GM23338 (cell line): ENCODE measurements at regions not wholly inside any gene's neighbourhood (a gene's known extent, or its start where the extent isn't known, plus 50 kb on each side); places are given as distances from the start of the nearest gene placed in this dataset.

Experiments
- ATAC-seq: fragments of 200-7000 bp; cut with Tn5 transposase; 3 replicates; pipeline ENCODE4 v1.9.1; 2020
- DNase-seq: peaks from one replicate; pipeline ENCODE4 v3.0.0-alpha.2; 2015; ENCODE audit warnings: low spot score
- H2AFZ ChIP-seq: fragments of 200-600 bp; sonication (generic); 2 replicates; pipeline ENCODE4 v1.8.0; 2016; ENCODE audit warnings: antibody characterized with exemption, mild to moderate bottlenecking, moderate library complexity
- H3F3A ChIP-seq: fragments of 200-600 bp; sonication (generic); replicated peaks from 2 replicates; pipeline ENCODE4 v1.8.0; 2017; ENCODE audit warnings: antibody characterized with exemption, mixed run types, low read depth
- H3K27ac ChIP-seq: fragments of 200-600 bp; sonication (generic); 2 replicates; pipeline ENCODE4 v1.6.1; 2016; ENCODE audit warnings: low read depth
- H3K27me3 ChIP-seq: fragments of 200-600 bp; sonication (generic); 2 replicates; pipeline ENCODE4 v1.8.0; 2016; ENCODE audit warnings: mild to moderate bottlenecking, mixed run types, moderate library complexity; ENCODE audit not compliant: insufficient read depth
- H3K36me3 ChIP-seq: fragments of 200-600 bp; sonication (generic); 2 replicates; pipeline ENCODE4 v1.8.0; 2016; ENCODE audit warnings: mild to moderate bottlenecking; ENCODE audit not compliant: insufficient read depth
- H3K4me1 ChIP-seq: fragments of 200-600 bp; sonication (generic); 2 replicates; pipeline ENCODE4 v1.8.0; 2016; ENCODE audit warnings: mild to moderate bottlenecking, moderate library complexity; ENCODE audit not compliant: insufficient read depth
- H3K4me2 ChIP-seq: fragments of 200-600 bp; sonication (generic); 2 replicates; pipeline ENCODE4 v1.7.1; 2017; ENCODE audit warnings: mixed run types
- H3K4me3 ChIP-seq: fragments of 200-600 bp; sonication (generic); 2 replicates; pipeline ENCODE4 v1.6.1; 2016; ENCODE audit warnings: mixed run types
- H3K79me2 ChIP-seq: fragments of 200-600 bp; sonication (generic); replicated peaks from 2 replicates; pipeline ENCODE4 v1.8.0; 2017; ENCODE audit warnings: mild to moderate bottlenecking; ENCODE audit not compliant: insufficient read depth
- H3K9me2 ChIP-seq: fragments of 200-600 bp; sonication (generic); 2 replicates; pipeline ENCODE4 v1.8.0; 2017; ENCODE audit not compliant: insufficient read depth
- H4K20me1 ChIP-seq: fragments of 200-600 bp; sonication (generic); replicated peaks from 2 replicates; pipeline ENCODE4 v1.8.0; 2017; ENCODE audit warnings: mild to moderate bottlenecking; ENCODE audit not compliant: insufficient read depth
- H3K27ac Mint-ChIP-seq: 2 replicates; pipeline ENCODE4 v1.8.0; 2020; ENCODE audit warnings: inconsistent platforms, mild to moderate bottlenecking, moderate library complexity, mixed read lengths
- H3K27me3 Mint-ChIP-seq: 3 replicates; pipeline ENCODE4 v1.8.0; 2022; ENCODE audit warnings: low read depth, mild to moderate bottlenecking, moderate library complexity, mixed read lengths, inconsistent platforms; ENCODE audit not compliant: insufficient read depth, poor library complexity
- H3K36me3 Mint-ChIP-seq: 3 replicates; pipeline ENCODE4 v1.8.0; 2021; ENCODE audit warnings: low read depth, mild to moderate bottlenecking, inconsistent platforms, moderate library complexity, mixed read lengths
- H3K4me1 Mint-ChIP-seq: 3 replicates; pipeline ENCODE4 v1.8.0; 2020; ENCODE audit warnings: mild to moderate bottlenecking, inconsistent platforms, mixed read lengths
- H3K4me3 Mint-ChIP-seq: 3 replicates; pipeline ENCODE4 v1.8.0; 2021; ENCODE audit warnings: moderate library complexity, mild to moderate bottlenecking, inconsistent platforms, mixed read lengths
- H3K9me3 Mint-ChIP-seq: 3 replicates; pipeline ENCODE4 v1.8.0; 2020; ENCODE audit warnings: moderate library complexity, mild to moderate bottlenecking, inconsistent platforms, mixed read lengths
- CREB1 ChIP-seq: fragments of 250-450 bp; sonication (Bioruptor Pico); IDR thresholded peaks from 2 replicates; pipeline ENCODE4 v1.5.0; 2020; ENCODE audit warnings: low read depth, mild to moderate bottlenecking, moderate library complexity
- ETS1 ChIP-seq: IDR thresholded peaks from 2 replicates; pipeline ENCODE4 v1.6.1; 2016; ENCODE audit warnings: antibody characterized with exemption
- EZH2 ChIP-seq: fragments of 200-600 bp; sonication (generic); IDR thresholded peaks from one replicate; pipeline ENCODE4 v1.8.0; 2017; ENCODE audit warnings: antibody characterized with exemption, mild to moderate bottlenecking, low read depth; ENCODE audit not compliant: unreplicated experiment
- EZH2phosphoT487 ChIP-seq: fragments of 200-600 bp; sonication (generic); IDR thresholded peaks from one replicate; pipeline ENCODE4 v1.8.1; 2018; ENCODE audit warnings: antibody characterized with exemption; ENCODE audit not compliant: unreplicated experiment
- NANOG ChIP-seq: IDR thresholded peaks from 2 replicates; pipeline ENCODE4 v1.6.1; 2016; ENCODE audit warnings: antibody characterized with exemption, borderline replicate concordance
- POLR2AphosphoS5 ChIP-seq: IDR thresholded peaks from 2 replicates; pipeline ENCODE4 v1.6.1; 2016; ENCODE audit warnings: antibody characterized with exemption, low read depth
- STAT1 ChIP-seq: IDR thresholded peaks from one replicate; pipeline ENCODE4 v1.6.1; 2016; ENCODE audit warnings: antibody characterized with exemption; ENCODE audit not compliant: unreplicated experiment
- ZNF114 ChIP-seq: fragments of 250-450 bp; sonication (Bioruptor Pico); IDR thresholded peaks from 2 replicates; pipeline ENCODE4 v1.5.0; 2020; ENCODE audit warnings: mild to moderate bottlenecking, moderate library complexity
- ZNF331 ChIP-seq: fragments of 250-450 bp; sonication (Bioruptor Pico); IDR thresholded peaks from 2 replicates; pipeline ENCODE4 v1.5.0; 2020; ENCODE audit warnings: low read depth, mild to moderate bottlenecking, moderate library complexity
- TF ChIP-seq, protein P1 (sequence below): IDR thresholded peaks from one replicate; pipeline ENCODE4 v1.6.1; 2018; ENCODE audit warnings: antibody characterized with exemption; ENCODE audit not compliant: unreplicated experiment
- TF ChIP-seq, protein P2 (sequence below), 2 experiments: fragments of 200-600 bp in 1 of 2; sonication (generic) in 1 of 2; conservative IDR thresholded peaks; 2 replicates each; pipeline versions ENCODE4 v1.5.1 to v1.6.1; 2016 to 2017; ENCODE audit warnings: antibody characterized with exemption in 2 of 2, low read depth in 2 of 2, mild to moderate bottlenecking in 2 of 2, moderate library complexity in 1 of 2

DNA sequence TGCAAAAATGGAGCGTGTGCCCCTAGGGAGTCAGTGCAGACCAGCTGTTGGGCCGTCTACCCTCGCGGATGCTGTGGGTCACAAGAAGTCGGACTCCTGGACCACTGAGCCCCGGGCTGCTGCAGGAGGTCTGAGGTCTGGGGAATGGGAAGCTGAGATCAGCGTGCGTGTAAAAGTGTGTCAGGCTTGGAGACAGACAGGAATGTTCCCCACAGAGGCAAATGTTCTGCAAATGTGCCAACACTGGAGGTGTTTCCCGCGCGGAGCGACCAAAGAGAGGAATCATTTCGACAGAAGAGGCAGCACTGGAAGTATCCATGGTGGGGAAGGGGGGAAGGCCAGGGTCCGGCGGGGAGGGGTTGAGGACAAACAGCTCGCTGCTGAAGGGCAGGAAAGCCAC lies 643.8 kb upstream of the MGMT start:
- H3K9me3 Mint-ChIP-seq: no peaks in the 10 kb centered on the region
- Histone ChIP-seq H3K9me2 (peaks cover under 1% of the 10 kb centered on the region; the same call in 1 of the 2 replicates), H3K4me1 (no peaks in the 10 kb centered on the region), H4K20me1 (no peaks in the 10 kb centered on the region), H2AFZ (no peak overlapping the region), H3K27me3 (no peaks in the 10 kb centered on the region), H3F3A (no peaks in the 10 kb centered on the region), H3K36me3 (no peaks in the 10 kb centered on the region), H3K27ac (no peak overlapping the region), H3K4me3 (no peak overlapping the region), H3K79me2 (no peaks in the 10 kb centered on the region), H3K4me2 (no peak overlapping the region)
- TF ChIP-seq ZNF331 (CRISPR knock-in tag): no peak
- TF ChIP-seq EZH2phosphoT487: no peak
- TF ChIP-seq EZH2: no peak
- TF ChIP-seq, protein P1, sequence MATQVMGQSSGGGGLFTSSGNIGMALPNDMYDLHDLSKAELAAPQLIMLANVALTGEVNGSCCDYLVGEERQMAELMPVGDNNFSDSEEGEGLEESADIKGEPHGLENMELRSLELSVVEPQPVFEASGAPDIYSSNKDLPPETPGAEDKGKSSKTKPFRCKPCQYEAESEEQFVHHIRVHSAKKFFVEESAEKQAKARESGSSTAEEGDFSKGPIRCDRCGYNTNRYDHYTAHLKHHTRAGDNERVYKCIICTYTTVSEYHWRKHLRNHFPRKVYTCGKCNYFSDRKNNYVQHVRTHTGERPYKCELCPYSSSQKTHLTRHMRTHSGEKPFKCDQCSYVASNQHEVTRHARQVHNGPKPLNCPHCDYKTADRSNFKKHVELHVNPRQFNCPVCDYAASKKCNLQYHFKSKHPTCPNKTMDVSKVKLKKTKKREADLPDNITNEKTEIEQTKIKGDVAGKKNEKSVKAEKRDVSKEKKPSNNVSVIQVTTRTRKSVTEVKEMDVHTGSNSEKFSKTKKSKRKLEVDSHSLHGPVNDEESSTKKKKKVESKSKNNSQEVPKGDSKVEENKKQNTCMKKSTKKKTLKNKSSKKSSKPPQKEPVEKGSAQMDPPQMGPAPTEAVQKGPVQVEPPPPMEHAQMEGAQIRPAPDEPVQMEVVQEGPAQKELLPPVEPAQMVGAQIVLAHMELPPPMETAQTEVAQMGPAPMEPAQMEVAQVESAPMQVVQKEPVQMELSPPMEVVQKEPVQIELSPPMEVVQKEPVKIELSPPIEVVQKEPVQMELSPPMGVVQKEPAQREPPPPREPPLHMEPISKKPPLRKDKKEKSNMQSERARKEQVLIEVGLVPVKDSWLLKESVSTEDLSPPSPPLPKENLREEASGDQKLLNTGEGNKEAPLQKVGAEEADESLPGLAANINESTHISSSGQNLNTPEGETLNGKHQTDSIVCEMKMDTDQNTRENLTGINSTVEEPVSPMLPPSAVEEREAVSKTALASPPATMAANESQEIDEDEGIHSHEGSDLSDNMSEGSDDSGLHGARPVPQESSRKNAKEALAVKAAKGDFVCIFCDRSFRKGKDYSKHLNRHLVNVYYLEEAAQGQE: no peak
- TF ChIP-seq STAT1: no peak
- no peak for TF ChIP-seq CREB1 (CRISPR knock-in tag)
- TF ChIP-seq, protein P2, sequence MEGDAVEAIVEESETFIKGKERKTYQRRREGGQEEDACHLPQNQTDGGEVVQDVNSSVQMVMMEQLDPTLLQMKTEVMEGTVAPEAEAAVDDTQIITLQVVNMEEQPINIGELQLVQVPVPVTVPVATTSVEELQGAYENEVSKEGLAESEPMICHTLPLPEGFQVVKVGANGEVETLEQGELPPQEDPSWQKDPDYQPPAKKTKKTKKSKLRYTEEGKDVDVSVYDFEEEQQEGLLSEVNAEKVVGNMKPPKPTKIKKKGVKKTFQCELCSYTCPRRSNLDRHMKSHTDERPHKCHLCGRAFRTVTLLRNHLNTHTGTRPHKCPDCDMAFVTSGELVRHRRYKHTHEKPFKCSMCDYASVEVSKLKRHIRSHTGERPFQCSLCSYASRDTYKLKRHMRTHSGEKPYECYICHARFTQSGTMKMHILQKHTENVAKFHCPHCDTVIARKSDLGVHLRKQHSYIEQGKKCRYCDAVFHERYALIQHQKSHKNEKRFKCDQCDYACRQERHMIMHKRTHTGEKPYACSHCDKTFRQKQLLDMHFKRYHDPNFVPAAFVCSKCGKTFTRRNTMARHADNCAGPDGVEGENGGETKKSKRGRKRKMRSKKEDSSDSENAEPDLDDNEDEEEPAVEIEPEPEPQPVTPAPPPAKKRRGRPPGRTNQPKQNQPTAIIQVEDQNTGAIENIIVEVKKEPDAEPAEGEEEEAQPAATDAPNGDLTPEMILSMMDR (conservative IDR thresholded peaks at IDR 0.05; ENCODE audit: low read depth in 2 of 2): no peak
- TF ChIP-seq ZNF114 (CRISPR knock-in tag): no peak
- no peak for TF ChIP-seq POLR2AphosphoS5
- no peak overlapping the region for H3K27ac Mint-ChIP-seq
- H3K4me1 Mint-ChIP-seq: no peaks in the 10 kb centered on the region
- DNase-seq (no peak), ATAC-seq (no peak)
- H3K4me3 Mint-ChIP-seq: no peak overlapping the region
- peaks cover 4% of the 10 kb centered on the region for H3K27me3 Mint-ChIP-seq
- H3K36me3 Mint-ChIP-seq: no peaks in the 10 kb centered on the region

GRCh38 chr10:128825626-128826025 lies 641.4 kb upstream of the MGMT start:
- H3K4me2 ChIP-seq: no peak overlapping the region
- ATAC-seq: no peak
- H3K4me1 ChIP-seq: no peaks in the 10 kb centered on the region
- H3K36me3 ChIP-seq: no peaks in the 10 kb centered on the region
- no peak overlapping the region; the same call in 1 of the 2 replicates for H2AFZ ChIP-seq
- Mint-ChIP-seq H3K36me3 (no peaks in the 10 kb centered on the region), H3K4me3 (no peak overlapping the region), H3K27ac (no peak overlapping the region), H3K4me1 (no peaks in the 10 kb centered on the region), H3K27me3 (no peaks in the 10 kb centered on the region), H3K9me3 (no peaks in the 10 kb centered on the region)
- no peaks in the 10 kb centered on the region for H3K79me2 ChIP-seq
- H3K4me3 ChIP-seq: no peak overlapping the region
- peaks cover 7% of the 10 kb centered on the region; the same call in 1 of the 2 replicates for H3K9me2 ChIP-seq
- no peaks in the 10 kb centered on the region for H3K27me3 ChIP-seq
- no peaks in the 10 kb centered on the region for H3F3A ChIP-seq
- H3K27ac ChIP-seq: no peak overlapping the region
- no peak for DNase-seq
- H4K20me1 ChIP-seq: no peaks in the 10 kb centered on the region
- TF ChIP-seq POLR2AphosphoS5 (no peak), STAT1 (no peak), NANOG (no peak), EZH2 (no peak), ETS1 (no peak)
